HEK293T (cell line): ENCODE measurements at regions not wholly inside any gene's neighbourhood (a gene's known extent, or its start where the extent isn't known, plus 50 kb on each side); places are given as distances from the start of the nearest gene placed in this dataset.
"Not testable (repeated sequence)": the region's sequence is repeated elsewhere in the genome, so short reads cannot be mapped to it uniquely, and the experiment has no call there.

Experiments used
- CTCF ChIA-PET: fragments of 350-600 bp; formaldehyde crosslinking; extraction: SDS; loops from one replicate; lab custom pipeline; 2021; ENCODE audit warnings: antibody characterized with exemption, inconsistent platforms; lab: Yijun Ruan, JAX
- POLR2A ChIA-PET: fragments of 350-600 bp; formaldehyde crosslinking; extraction: SDS; loops from one replicate; lab custom pipeline; 2020; ENCODE audit warnings: antibody characterized with exemption, inconsistent platforms; lab: Yijun Ruan, JAX
- DNase-seq: peaks from one replicate; pipeline ENCODE4 v3.0.0; 2012; ENCODE audit warnings: mixed read lengths; ENCODE audit errors: extremely low spot score
- ARNT ChIP-seq: fragments of 450-650 bp; IDR thresholded peaks from 2 replicates; pipeline ENCODE4 v1.6.1; 2017; ENCODE audit warnings: mild to moderate bottlenecking
- BHLHE40 ChIP-seq: fragments of 450-650 bp; IDR thresholded peaks from 2 replicates; pipeline ENCODE4 v1.6.1; 2016; ENCODE audit warnings: mild to moderate bottlenecking, moderate library complexity, borderline replicate concordance
- CTBP1 ChIP-seq: fragments of 450-650 bp; IDR thresholded peaks from 2 replicates; pipeline ENCODE4 v1.6.1; 2016; ENCODE audit warnings: borderline replicate concordance
- ELF4 ChIP-seq: fragments of 450-650 bp; IDR thresholded peaks from 2 replicates; pipeline ENCODE4 v1.6.1; 2017; ENCODE audit warnings: antibody characterized with exemption
- FOXA1 ChIP-seq: fragments of 450-650 bp; IDR thresholded peaks from 2 replicates; pipeline ENCODE4 v1.6.1; 2016; ENCODE audit warnings: mild to moderate bottlenecking
- FOXK2 ChIP-seq: fragments of 450-650 bp; IDR thresholded peaks from 2 replicates; pipeline ENCODE4 v1.6.1; 2016; ENCODE audit warnings: mild to moderate bottlenecking
- FOXM1 ChIP-seq: fragments of 450-650 bp; IDR thresholded peaks from 2 replicates; pipeline ENCODE4 v1.6.1; 2017; ENCODE audit warnings: mild to moderate bottlenecking, borderline replicate concordance
- HDGF ChIP-seq: fragments of 450-650 bp; IDR thresholded peaks from 2 replicates; pipeline ENCODE4 v1.6.1; 2017; ENCODE audit warnings: antibody characterized with exemption, borderline replicate concordance
- L3MBTL2 ChIP-seq: fragments of 450-650 bp; conservative IDR thresholded peaks from 2 replicates; pipeline ENCODE4 v1.6.1; 2016; ENCODE audit warnings: mild to moderate bottlenecking
- LEF1 ChIP-seq: fragments of 450-650 bp; IDR thresholded peaks from 2 replicates; pipeline ENCODE4 v1.6.1; 2017; ENCODE audit warnings: mild to moderate bottlenecking, borderline replicate concordance
- NFRKB ChIP-seq: fragments of 450-650 bp; IDR thresholded peaks from 2 replicates; pipeline ENCODE4 v1.6.1; 2016; ENCODE audit warnings: mild to moderate bottlenecking, moderate library complexity
- SP1 ChIP-seq: fragments of 450-650 bp; IDR thresholded peaks from 2 replicates; pipeline ENCODE4 v1.6.1; 2017
- SUZ12 ChIP-seq: fragments of 450-650 bp; IDR thresholded peaks from 2 replicates; pipeline ENCODE4 v1.6.1; 2016; ENCODE audit warnings: mild to moderate bottlenecking
- TARDBP ChIP-seq: fragments of 450-650 bp; IDR thresholded peaks from 2 replicates; pipeline ENCODE4 v1.6.1; 2016
- ZNF384 ChIP-seq: fragments of 450-650 bp; IDR thresholded peaks from 2 replicates; pipeline ENCODE4 v1.6.1; 2016
- TF ChIP-seq, protein P1 (sequence below): fragments of 450-650 bp; IDR thresholded peaks from 2 replicates; pipeline ENCODE4 v1.6.1; 2016

DNA sequence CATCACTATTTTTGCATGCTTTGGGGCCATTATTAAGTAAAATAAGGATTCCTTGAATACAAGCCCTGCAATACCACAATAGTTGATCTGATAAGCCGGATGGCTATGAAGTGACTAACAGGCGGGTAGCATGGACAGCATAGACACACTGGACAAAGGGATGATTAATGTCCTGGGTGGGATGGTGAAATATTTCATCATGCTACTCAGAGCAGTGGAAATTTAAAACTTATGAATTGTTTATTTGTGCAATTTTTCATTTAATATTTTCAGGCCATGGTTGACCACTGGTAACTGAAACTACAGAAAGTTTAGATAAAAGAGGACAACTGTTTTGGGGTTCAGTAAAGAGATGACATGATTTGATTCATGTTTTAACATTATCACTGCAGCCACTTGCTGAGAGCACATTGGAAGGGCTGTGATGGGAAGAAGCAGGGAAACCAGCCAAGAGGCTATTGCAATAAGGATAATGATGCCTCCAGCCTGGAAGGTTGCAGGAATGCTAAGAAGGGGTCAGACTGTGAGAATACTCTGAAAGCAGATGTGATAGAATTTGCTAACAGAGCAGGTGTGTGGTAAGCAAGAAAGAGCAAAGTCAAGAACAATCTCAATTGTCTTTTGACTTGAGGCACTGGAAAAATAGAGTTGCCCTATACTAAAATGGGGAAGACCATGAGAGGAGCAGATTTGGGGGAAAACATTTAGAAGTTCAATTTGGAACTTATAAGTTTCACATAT, 62.5 kb upstream of the TNFSF4 start:
- DNase-seq = no peak
- no peak for TF ChIP-seq LEF1
- TF ChIP-seq HDGF = no peak
- no peak for TF ChIP-seq SP1
- no peak for TF ChIP-seq NFRKB
- TF ChIP-seq FOXK2 = no peak
- TF ChIP-seq SUZ12 = no peak
- TF ChIP-seq FOXM1 = no peak
- TF ChIP-seq ZNF384 = no peak
- no peak for TF ChIP-seq FOXA1
- no peak for TF ChIP-seq ARNT
- TF ChIP-seq CTBP1 = no peak
- TF ChIP-seq, protein P1, sequence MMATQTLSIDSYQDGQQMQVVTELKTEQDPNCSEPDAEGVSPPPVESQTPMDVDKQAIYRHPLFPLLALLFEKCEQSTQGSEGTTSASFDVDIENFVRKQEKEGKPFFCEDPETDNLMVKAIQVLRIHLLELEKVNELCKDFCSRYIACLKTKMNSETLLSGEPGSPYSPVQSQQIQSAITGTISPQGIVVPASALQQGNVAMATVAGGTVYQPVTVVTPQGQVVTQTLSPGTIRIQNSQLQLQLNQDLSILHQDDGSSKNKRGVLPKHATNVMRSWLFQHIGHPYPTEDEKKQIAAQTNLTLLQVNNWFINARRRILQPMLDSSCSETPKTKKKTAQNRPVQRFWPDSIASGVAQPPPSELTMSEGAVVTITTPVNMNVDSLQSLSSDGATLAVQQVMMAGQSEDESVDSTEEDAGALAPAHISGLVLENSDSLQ = no peak
- no peak for TF ChIP-seq L3MBTL2
- no peak for TF ChIP-seq TARDBP
- no peak for TF ChIP-seq BHLHE40
- TF ChIP-seq ELF4 = no peak
- ChIA-PET POLR2A (no interaction called here), CTCF (no interaction called here)

DNA sequence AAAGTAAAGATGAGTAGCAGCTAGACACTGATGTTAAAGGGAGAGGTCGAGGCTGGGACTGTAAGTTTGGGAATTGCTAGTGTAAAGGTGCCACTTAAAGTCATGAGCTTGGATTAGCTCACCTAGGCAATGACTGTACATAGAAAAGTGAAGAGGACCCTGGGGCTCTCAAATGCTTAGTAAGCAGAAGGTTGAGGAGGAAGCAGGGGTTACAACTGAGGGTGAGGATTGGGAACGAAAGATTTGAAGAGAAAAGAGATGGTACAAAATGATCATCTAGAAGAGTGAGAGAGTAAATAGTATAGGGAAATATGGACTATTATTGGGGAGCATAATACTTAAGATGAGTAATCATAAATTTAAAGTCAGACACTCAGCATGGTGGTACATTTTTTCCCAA, 63.1 kb upstream of the TNFSF4 start:
- CTCF ChIA-PET = no interaction called here
- DNase-seq = no peak
- TF ChIP-seq SUZ12 (no peak), FOXK2 (no peak)
- POLR2A ChIA-PET = no interaction called here

DNA sequence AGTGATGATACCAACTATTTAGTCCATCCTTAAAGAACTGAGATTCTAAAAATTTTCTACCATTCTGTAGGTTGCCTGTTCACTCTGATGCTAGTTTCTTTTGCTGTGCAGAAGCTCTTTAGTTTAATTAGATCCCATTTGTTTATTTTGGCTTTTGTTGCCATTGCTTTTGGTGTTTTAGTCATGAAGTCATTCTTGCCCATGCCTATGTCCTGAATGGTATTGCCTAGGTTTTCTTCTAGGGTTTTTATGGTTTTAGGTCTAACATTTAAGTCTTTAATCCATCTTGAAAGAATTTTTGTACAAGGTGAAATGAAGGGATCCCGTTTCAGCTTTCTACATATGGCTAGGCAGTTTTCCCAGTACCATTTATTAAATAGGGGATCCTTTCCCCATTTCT, 63.9 kb upstream of the TNFSF4 start:
- CTCF ChIA-PET, DNase-seq, POLR2A ChIA-PET: not testable (repeated sequence)

DNA sequence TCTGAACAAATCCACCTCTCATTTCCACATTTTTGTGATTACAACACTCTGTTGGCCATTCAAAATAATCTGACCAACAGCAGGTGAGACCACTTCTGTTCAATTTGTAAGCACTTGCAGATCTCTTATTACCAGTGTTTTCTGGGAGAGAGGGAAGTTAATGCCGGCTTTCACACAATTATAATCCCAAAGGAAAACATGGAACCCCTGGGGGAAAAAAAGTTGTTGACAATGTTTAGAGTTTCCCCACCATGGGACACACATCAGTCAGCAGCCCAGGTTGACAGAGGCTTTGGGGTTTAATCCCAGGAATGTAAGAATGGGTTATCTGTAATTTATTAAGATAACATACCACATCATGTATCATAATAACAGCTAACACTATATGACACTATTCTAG, 68.4 kb upstream of the TNFSF4 start:
- TF ChIP-seq BHLHE40 = no peak
- no peak for TF ChIP-seq FOXA1
- TF ChIP-seq, protein P1 = no peak
- no peak for TF ChIP-seq FOXK2
- TF ChIP-seq FOXM1 = no peak
- TF ChIP-seq TARDBP = no peak
- TF ChIP-seq L3MBTL2 = no peak
- TF ChIP-seq ZNF384 = no peak
- no peak for TF ChIP-seq ELF4
- TF ChIP-seq SP1 = no peak
- TF ChIP-seq LEF1 = no peak
- no peak for TF ChIP-seq CTBP1
- TF ChIP-seq NFRKB = no peak
- no peak for TF ChIP-seq HDGF
- no peak for TF ChIP-seq SUZ12
- no peak for TF ChIP-seq ARNT
- ChIA-PET POLR2A (no interaction called here), CTCF (no interaction called here)
- DNase-seq = no peak

DNA sequence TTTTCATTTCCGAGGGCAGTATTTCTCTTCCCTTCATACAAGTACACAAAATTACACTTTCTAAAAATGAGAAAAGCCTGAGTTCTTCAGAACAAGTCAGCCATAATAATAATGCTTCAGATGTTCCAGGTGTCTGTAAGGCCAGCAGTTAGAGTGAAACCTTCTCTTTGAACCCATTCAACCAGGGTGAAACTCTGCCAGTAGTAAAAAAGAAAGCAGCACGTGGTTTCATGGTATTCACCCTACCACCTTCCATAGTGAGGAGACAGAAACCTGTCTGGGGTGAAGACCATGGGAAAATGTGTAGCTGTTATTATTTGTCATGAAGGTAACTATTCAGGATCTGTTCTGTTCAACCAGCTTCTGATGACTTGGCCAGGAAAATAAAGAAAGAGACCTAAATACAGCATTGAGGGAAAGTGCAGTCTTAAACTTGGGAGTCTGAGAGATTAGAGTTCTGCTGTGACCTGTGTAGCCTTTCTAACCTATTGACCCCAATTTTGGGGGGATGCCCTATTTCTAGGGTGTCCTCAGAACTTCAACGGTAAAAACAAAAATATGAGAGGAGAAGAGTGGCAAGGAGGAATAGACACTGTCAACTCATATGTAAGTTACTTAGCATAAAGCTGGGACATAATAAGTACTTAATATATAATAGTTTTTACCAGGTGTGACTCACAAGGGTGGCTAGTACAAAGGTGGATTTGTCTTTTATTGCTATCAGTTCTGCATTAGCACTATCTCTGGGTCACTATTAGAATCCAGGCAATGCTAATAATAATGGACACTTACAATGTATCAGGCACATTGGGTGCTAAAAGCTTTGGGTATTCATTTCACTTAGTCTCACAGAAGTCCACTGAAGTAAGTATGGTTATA, 70.0 kb upstream of the TNFSF4 start:
- ChIA-PET CTCF (no interaction called here), POLR2A (no interaction called here)
- no peak for DNase-seq
- TF ChIP-seq NFRKB (no peak), SP1 (no peak), SUZ12 (no peak), FOXA1 (no peak), FOXM1 (no peak), ARNT (no peak), ELF4 (no peak), L3MBTL2 (no peak), TARDBP (no peak), CTBP1 (no peak), BHLHE40 (no peak), ZNF384 (no peak), FOXK2 (no peak)

DNA sequence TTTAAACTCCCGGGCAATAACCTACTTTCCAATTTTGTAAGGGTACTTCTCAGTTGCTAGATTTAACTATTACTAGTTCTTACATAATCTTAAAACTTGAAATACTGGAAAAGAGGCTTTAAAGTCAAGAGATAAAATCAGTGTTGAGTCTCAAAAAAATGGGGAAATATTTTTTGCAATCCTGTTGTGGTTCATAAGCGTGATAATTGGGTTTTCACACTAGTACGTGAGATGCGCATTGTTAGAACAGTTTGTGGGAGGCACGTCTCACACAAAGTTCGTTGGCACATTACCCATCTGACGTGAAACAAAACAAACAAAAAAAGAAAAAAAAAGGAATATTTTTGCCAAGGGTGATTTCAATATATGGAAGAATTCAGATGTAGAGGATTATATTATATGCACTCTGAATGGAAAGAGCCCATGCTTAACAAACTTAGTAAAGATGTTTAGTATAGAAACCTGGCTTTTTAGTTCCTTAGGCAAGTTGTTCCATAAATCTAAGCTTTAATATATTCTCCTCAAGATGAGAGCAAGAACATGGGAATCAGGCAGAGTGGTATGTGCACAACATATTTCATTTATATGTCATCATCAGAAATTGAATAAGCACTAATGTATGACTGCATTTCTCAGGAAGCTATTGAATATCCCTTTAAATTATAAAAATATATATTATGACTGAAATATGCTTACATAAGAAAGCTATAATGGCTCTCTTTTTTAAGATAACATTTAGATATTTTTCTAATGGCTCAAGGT, 73.9 kb upstream of the TNFSF4 start:
- ChIA-PET CTCF (no interaction called here), POLR2A (no interaction called here)

More for the DNA sequence above, 73.9 kb upstream of the TNFSF4 start:
- no peak for DNase-seq
- TF ChIP-seq, protein P1 = no peak
- TF ChIP-seq FOXA1 (no peak), BHLHE40 (no peak), NFRKB (no peak), CTBP1 (no peak), FOXM1 (no peak), SUZ12 (no peak), ARNT (no peak), FOXK2 (no peak), LEF1 (no peak), TARDBP (no peak), SP1 (no peak), HDGF (no peak), ZNF384 (no peak), ELF4 (no peak), L3MBTL2 (no peak)
